Head of caudate nucleus (tissue), 42 donors: ENCODE measurements at regions not wholly inside any gene's neighbourhood (a gene's known extent, or its start where the extent isn't known, plus 50 kb on each side); places are given as distances from the start of the nearest gene placed in this dataset.
A peak's percentile ranks its signal among the peaks of the same experiment; 100 is the strongest.
"Not testable (repeated sequence)": the region's sequence is repeated elsewhere in the genome, so short reads cannot be mapped to it uniquely, and the experiment has no call there.

Source experiments
- DNase-seq, 42 donors: peaks; one replicate each; pipeline versions ENCODE4 v3.0.0 to v3.0.0-alpha.2; 2020 to 2021; ENCODE audit warnings: mixed read lengths in 7 of 42
- intact Hi-C: fragments of 100-400 bp; cut with DNase I; formaldehyde crosslinking; loops from one replicate; pipeline ENCODE4 v1.15.0; 2022

DNA sequence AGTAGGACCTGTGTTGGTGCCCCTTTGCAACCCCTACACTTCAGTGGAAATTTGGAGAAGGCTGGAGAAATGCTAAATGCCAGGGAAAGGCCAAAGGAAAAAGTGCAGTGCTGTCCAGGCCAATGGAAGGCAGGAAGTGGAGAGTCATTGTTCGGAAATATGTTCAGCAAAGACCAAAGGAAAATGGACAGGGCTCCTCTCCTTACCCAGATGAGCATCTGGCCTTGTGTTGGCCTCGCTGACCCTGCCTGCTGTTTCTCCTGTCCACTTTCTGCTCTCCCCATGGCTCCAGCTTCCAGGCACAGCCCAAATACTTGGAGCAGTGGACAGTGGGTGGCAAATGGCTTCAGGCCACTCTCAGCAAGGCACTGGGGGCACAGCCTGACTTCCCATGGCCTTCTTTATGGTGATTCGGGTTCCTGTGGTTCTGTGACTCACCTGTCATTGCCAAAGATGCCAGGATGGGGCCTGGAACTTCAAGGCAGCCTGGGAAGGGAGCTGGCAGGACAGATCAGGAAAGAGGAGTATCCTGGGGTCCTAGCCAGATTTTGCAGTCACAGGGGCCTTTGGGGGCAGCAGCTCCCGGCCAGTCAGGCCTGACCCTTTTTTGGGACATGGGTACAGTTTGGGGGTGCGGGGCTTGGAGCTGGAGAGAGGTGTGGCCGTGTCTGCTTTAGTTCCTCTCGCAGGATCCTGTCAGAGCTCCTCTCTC is 190.9 kb upstream of the SLC24A3 start:
- DNase-seq: peak in 1 of 42 donors; percentile 7
- intact Hi-C loops: no loop called here

DNA sequence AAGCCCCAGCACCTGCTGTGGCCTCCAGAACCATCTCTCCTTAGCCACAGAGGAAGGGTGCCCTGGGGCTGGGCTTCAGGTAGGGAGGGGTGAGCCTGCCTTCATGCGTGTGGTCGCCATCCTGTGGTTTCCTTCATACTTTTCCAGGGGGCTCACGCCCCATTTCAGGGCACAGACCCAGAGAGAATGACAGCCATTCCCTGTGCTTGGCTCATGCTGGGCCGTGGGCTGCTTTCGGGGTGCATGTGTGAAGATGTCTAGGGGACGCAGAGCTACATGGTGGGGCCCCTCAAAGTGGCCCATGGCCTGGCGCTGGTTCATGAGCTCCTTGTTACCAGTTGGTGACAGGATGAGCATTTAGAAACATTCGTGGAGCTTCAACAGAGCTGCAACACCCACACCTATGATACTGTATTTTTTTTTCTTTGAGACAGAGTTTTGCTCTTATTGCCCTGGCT is 190.3 kb upstream of the SLC24A3 start:
- intact Hi-C loops: no loop called here
- DNase-seq: peak in 1 of 42 donors; percentile 29

- intact Hi-C loops: no loop called here
- DNase-seq: peak in 2 of 42 donors; percentile 7 to 13
These were observed 189.5 kb upstream of the SLC24A3 start for GRCh38 chr20:19022791-19023448.

DNA sequence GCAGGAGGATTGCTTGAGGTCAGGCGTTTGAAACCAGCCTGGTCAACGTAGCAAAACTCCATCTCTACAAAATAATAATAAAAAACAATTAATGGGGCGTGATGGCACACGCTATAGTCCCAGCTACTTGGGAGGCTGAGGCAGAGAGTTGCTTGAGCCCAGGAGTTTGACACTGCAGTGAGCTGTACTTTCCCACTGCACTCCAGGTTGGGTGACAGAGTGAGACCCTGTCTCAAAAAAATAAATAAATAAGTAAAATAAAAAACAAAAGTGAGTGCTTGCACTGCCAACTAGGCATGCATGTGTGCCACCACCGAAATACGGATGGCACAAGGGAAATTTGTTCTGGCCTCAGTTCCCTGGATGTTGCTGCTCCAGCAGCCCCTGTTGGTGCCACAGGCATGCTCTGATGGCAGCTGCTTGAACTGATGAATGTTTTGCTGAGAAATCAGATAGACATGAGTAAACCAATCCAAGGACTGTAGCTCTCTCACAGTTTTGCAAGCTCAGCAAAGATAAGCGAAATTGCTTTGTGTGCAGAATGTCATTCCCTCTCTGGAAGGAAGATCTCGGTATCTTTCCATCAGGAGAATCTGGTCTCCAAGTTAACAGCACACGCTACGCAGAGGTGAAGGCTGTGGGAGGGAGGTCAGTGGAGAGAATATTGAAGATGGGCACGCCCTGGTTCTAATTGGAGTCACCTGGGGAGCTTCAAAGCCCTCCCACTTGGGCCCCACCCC is 188.0 kb upstream of the SLC24A3 start:
- DNase-seq: peak in 2 of 42 donors; percentile 24 to 39
- intact Hi-C loops: no loop called here

DNA sequence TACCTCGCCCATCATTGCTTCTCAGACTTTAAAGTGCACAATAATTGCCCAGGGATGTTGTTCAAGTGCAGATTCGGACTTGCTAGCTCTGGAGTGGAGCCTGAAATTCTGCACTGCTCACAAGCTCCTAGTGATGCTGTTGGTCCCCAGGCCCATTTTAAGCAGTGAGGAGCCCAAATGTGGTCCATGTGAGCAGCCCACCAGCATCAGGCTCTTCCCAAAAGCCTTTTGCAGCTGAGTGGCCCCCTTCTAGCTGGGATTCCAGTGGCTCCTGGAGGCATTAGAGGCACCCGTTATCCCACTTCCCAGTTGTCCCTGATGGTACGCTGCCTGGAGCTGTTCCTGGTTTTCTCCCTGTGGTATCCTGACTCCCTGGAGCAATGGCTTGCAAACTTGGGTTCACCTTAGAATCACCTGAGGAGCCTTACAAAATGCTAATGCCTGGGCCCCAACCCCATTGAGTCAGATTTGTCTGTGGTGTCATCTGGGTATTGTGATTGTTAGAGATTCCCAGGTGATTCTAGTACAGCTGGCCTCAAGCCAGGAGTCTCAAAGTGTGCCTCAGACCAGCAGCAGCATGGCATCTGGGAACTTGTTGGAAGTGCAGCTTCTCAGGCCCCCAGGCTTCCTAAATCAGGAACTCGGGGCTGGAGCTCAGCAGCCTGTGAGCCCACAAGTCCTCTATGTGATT is 186.9 kb upstream of the SLC24A3 start:
- intact Hi-C loops: no loop called here

GRCh38 chr20:19026121-19026878 is 186.1 kb upstream of the SLC24A3 start:
- peak in 2 of 42 donors; percentile 12 to 30 for DNase-seq

More for the DNA sequence above, 186.9 kb upstream of the SLC24A3 start:
- DNase-seq: peak in 2 of 42 donors; percentile 16 to 31

GRCh38 chr20:19026901-19027644 is 185.4 kb upstream of the SLC24A3 start:
- peak in 2 of 42 donors; percentile 29 to 40 for DNase-seq
- intact Hi-C loops: no loop called here

More at GRCh38 chr20:19026121-19026878, 186.1 kb upstream of the SLC24A3 start:
- intact Hi-C loops: no loop called here

DNA sequence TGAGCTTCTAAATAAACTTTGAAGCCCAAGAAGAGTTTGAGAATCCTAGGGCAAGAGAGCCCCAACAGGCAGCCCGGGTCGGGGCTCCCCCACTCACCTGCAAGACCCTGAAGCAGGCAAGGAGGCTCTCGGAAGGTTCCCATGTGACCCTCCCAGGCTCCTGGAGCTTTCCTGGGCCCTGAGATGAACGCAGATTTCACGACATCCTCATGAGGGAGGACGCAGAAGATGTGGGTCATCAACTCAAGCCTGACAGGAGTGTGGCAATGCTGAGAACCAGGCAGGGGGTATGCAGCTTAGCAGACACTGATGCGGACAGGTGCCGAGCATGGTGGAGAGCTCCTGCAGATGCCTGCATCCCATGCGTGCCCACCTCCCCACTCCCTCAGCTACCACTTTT is 184.5 kb upstream of the SLC24A3 start:
- intact Hi-C loops: no loop called here

DNA sequence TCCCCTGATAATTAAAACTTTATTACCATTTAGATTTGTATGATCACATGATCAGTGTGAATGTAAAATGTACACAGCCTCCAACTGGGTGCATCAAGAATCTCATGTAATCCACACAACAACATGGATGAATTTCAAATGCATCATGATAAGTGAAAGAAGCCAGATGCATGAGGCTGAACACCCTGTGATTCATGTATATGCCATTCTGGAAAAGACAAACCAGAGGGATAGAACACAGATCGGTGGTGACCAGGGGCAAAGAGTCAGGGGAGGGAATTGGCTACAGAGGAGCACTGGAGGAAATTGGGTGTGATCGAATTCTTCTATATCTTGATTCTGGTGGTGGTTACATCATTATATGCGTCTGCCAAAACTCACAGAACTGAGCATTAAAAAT is 170.7 kb upstream of the SLC24A3 start:
- intact Hi-C loops: no loop called here
- DNase-seq: no peak

More for the DNA sequence above, 184.5 kb upstream of the SLC24A3 start:
- peak in 2 of 42 donors; percentile 12 to 41 for DNase-seq

DNA sequence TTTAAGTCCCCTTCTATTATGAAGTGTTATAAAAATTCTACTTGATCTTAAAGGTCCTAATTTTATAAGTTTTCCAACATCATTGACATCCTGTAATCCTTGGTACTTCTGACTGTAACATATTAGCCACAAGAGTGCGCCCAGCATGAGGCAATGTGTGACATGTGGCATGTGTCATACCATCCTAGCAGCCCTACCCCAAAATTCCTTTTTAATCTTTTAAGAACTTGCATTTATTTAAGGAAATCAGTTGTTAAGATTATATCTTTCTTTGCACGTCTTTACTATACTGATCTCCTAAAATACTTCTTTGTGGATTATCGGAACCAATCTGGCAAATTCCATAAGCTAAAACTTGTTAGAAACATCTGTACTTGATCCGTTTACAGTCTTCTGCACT is 167.1 kb upstream of the SLC24A3 start:
- intact Hi-C loops: no loop called here
- DNase-seq: no peak

DNA sequence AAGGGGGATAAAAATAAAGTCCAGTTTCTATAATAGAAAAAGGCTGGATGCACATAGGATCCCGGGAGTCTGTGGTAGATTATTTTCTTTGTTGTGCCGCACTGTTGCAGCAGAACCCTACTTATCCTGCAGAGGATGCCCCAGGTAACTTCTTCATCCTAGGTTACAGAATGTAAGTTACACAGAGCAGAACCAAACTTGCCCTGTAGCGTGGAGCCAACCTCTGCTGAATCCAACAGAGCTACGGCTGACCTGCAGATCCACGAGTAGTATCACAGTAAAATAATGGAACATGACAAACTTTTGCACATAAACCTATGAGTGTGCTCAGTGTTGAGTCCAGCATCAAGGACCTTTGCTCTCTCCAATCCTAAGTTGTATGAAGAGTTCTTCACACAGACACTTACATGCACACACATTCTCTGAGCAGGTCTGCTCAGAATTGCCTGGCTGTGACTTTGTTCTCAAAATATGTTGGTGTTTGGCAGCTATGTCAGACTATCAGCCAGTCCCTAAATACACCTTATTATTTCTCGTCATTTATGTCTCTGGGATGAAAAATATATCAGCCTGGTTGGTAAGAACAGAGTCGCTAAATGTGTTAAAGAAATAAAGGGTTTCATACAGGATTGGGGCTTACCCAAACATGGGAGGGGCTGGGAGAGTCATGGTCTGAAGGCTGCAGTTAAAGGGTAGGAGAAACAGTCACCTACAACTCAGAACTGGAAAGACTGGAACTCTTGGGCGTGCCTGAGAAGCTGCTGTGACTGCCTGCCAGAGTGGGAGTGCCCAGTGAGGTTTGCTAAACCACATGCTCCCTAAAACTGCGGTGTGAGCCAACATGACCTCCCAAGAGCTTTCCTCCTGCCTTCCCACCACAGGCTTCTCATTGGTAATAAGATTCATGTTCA is 165.1 kb upstream of the SLC24A3 start:
- intact Hi-C loops: no loop called here

GRCh38 chr20:19047951-19048296 is 164.5 kb upstream of the SLC24A3 start:
- intact Hi-C loops: no loop called here
- DNase-seq: no peak

More for the DNA sequence above, 165.1 kb upstream of the SLC24A3 start:
- DNase-seq: no peak

GRCh38 chr20:19048995-19049501 is 163.4 kb upstream of the SLC24A3 start:
- no peak for DNase-seq
- intact Hi-C loops: no loop called here

DNA sequence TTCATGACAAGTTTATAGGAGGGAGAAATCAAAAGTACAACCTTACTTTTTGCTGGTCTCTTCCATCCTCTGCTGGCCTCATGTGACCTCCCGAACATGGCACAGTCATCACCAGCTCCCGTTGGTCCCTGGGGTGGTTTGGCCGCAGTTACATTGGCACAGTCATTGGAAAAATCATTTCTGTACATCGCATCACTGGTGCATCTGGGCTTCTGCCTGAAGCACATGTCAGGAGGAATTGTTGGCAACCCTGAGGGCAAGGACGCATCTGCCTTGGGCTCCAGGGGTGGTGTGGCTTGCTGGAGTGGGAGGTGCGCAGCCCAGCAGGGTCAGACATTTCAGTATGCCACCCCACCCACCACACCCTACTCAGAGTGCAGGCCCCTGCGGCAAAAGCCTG is 162.9 kb upstream of the SLC24A3 start:
- DNase-seq: no peak
- intact Hi-C loops: no loop called here

GRCh38 chr20:19056909-19057308 is 155.5 kb upstream of the SLC24A3 start:
- no peak for DNase-seq

DNA sequence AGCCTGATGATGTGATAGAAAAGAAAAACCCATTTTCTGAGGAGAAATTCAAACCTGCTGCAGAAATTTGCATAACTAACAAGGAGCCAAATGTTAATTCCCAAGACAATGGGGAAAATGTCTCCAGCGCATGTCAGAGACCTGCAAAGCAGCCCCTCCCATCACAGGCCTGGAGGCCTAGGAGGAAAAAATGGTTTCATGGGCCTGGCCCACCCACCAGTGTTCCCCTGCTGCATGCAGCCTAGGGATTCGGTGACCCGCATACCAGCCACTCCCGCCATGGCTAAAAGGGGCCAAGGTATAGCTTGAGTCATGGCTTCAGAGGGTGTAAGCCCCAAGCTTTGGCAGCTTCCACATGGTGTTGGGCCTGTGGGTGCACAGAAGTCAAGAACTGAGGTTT is 147.7 kb upstream of the SLC24A3 start:
- DNase-seq, intact Hi-C loops: not testable (repeated sequence)

More at GRCh38 chr20:19056909-19057308, 155.5 kb upstream of the SLC24A3 start:
- intact Hi-C loops: no loop called here

GRCh38 chr20:19067986-19068385 is 144.5 kb upstream of the SLC24A3 start:
- no peak for DNase-seq
- intact Hi-C loops: no loop called here
